ENCODE measurements at regions not wholly inside any gene's neighbourhood (a gene's known extent, or its start where the extent isn't known, plus 50 kb on each side); places are given as distances from the start of the nearest gene placed in this dataset.
"Not testable (repeated sequence)": the region's sequence is repeated elsewhere in the genome, so short reads cannot be mapped to it uniquely, and the experiment has no call there.

DNA sequence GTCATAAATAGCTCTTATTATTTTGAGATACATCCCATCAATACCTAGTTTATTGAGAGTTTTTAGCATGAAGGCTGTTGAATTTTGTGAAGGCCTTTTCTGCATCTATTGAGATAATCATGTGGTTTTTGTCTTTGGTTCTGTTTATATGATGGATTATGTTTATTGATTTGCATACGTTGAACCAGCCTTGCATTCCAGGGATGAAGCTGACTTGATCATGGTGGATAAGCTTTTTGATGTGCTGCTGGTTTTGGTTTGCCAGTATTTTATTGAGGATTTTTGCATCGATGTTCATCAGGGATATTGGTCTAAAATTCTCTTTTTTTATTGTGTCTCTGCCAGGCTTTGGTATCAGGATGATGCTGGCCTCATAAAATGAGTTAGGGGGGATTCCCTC, 62.4 kb downstream of the GPR88 start:
- TF ChIP-seq TAF1 (IDR thresholded peaks at IDR 0.05; ENCODE audit: borderline replicate concordance, low read depth, low read length); POLR2AphosphoS5 (IDR thresholded peaks at IDR 0.05; ENCODE audit: low read depth, low read length): not testable (repeated sequence)
